ENCODE measurements at regions not wholly inside any gene's neighbourhood (a gene's known extent, or its start where the extent isn't known, plus 50 kb on each side); places are given as distances from the start of the nearest gene placed in this dataset.

DNA sequence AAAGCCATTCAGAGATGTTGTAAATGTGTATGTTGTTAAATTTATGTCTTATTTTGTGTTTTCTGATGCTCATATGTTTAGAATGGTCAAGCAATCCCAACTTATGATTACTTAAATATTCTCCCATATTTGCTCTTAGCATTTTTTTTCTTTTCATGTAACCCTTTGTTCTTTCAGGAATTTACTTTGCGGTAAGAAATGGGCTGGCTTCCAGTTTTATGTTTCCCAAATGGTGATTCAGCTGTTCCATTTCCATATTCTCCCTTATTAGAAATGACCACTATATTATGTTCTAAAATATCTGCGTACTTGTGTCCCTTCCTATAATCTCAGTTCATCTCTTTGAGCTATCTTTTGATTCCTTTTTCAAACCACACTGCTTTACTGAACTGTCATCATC, 113.7 kb downstream of the CDH26 start:
- peak; percentile 13 for DNase-seq (ENCODE audit: low read depth)
- no peak overlapping the region for H3K4me3 ChIP-seq (ENCODE audit: low read depth, low read length)
- TF ChIP-seq, protein P1, sequence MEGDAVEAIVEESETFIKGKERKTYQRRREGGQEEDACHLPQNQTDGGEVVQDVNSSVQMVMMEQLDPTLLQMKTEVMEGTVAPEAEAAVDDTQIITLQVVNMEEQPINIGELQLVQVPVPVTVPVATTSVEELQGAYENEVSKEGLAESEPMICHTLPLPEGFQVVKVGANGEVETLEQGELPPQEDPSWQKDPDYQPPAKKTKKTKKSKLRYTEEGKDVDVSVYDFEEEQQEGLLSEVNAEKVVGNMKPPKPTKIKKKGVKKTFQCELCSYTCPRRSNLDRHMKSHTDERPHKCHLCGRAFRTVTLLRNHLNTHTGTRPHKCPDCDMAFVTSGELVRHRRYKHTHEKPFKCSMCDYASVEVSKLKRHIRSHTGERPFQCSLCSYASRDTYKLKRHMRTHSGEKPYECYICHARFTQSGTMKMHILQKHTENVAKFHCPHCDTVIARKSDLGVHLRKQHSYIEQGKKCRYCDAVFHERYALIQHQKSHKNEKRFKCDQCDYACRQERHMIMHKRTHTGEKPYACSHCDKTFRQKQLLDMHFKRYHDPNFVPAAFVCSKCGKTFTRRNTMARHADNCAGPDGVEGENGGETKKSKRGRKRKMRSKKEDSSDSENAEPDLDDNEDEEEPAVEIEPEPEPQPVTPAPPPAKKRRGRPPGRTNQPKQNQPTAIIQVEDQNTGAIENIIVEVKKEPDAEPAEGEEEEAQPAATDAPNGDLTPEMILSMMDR (IDR thresholded peaks at IDR 0.05; ENCODE audit: control insufficient read depth, extremely low read depth, insufficient read depth), result no peak

DNA sequence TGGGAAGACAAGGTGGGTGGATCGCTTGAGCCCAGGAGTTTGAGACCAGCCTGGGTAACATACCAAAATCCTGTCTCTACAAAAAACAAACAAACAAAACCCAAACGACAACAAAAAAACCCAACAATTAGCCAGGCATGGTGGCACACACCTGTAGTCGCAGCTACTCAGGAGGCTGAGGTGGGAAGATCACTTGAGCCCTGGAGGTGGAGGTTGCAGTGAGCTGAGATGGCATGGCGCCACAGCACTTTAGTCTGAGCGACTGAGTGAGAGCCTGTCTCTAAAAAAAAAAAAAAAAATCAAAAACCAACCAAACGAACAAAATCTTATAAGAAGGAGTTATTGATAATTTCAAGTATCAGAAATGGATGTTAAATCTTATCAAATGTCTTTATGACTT, 114.9 kb downstream of the CDH26 start:
- H3K4me3 ChIP-seq (ENCODE audit: low read depth, low read length), result no peak overlapping the region
- no peak for DNase-seq (ENCODE audit: low read depth)
- TF ChIP-seq, protein P1 (IDR thresholded peaks at IDR 0.05; ENCODE audit: control insufficient read depth, extremely low read depth, insufficient read depth), result no peak

DNA sequence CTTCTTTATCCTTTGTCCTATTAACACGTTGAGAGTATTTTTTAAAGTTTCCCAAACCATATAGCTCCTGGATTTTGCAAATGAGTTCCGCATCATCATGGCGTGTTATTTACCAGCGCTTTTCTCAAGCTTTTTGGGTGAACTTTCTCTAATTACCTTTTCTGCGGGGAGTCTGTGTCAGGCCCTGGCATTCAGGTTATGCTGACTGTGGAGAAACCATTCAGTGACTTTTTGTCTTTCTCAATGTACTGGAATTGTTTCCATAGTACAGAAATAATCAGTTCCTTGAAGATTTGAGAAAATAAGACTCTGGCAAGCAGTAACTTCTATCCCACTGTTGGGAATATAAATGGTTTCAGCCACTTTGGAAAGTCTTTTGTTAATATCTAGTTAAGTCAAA, 115.3 kb downstream of the CDH26 start:
- no peak for DNase-seq (ENCODE audit: low read depth)
- no peak overlapping the region for H3K4me3 ChIP-seq (ENCODE audit: low read depth, low read length)
- TF ChIP-seq, protein P1 (IDR thresholded peaks at IDR 0.05; ENCODE audit: control insufficient read depth, extremely low read depth, insufficient read depth), result no peak

DNA sequence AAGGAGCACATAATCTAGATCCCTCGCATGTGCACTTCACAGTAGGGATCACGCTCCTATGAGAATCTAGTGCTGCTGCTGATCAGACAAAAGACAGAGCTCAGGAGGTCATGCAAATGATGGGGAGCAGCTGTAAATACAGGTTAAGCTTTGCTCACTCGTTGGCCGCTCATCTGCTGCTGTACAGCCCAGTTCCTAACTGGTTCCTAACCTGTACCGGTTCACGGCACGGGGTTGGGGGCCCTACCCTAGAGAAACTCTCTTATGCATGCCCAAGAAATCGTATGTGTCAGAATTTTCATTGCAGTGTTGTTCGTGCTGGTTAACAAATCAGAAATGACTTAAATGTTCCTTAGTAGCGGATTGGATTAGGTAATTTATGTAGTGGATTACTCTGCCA, 116.1 kb downstream of the CDH26 start:
- TF ChIP-seq, protein P1 (IDR thresholded peaks at IDR 0.05; ENCODE audit: control insufficient read depth, extremely low read depth, insufficient read depth), result no peak
- DNase-seq (ENCODE audit: low read depth), result no peak
- no peak overlapping the region for H3K4me3 ChIP-seq (ENCODE audit: low read depth, low read length)

DNA sequence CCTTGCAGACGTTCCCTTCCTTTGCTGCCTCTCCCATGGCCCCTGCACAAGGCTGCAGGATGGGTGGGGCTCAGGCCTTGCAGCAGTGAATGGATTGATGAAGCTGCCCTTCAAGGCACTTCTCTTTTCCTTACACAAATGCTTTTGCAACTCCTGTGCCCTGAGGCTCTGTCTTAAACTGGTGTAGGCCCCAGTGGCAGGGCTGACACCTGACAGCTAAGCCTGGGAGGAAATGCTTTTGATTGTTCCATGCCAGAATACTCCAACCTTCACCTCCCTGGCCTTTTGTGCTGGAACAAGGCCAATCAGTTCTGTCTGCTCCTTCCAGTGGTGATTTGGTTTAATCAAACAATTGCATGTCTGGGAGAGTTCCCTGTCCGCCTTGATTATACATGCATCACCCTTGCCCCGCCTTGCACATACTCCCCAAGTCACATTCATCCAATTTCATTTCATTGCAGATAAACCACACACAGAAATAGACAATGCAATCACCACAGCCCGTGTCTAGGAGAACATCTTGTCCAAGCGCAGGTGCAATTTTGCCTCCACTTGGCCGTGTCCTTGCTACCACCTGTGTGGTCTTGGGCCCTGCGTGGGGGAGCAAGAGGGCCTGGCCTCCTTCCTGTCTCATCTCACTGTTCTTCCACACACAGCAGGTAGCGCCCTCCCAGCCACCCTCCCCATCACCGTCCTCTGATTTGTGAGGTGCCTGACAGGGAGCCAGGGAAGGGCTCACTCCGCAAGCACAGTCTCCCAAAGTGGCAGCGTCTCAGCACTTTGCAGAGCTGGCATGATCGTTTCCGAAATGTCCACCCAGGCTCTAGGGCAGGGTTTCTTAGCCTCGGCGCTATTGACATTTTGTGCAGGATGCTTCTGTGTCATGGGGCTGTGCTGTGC, 120.4 kb downstream of the CDH26 start:
- TF ChIP-seq, protein P1 (IDR thresholded peaks at IDR 0.05; ENCODE audit: control insufficient read depth, extremely low read depth, insufficient read depth), result no peak
- peak; percentile 38 for DNase-seq (ENCODE audit: low read depth)
- H3K4me3 ChIP-seq (ENCODE audit: low read depth, low read length), result no peak overlapping the region

DNA sequence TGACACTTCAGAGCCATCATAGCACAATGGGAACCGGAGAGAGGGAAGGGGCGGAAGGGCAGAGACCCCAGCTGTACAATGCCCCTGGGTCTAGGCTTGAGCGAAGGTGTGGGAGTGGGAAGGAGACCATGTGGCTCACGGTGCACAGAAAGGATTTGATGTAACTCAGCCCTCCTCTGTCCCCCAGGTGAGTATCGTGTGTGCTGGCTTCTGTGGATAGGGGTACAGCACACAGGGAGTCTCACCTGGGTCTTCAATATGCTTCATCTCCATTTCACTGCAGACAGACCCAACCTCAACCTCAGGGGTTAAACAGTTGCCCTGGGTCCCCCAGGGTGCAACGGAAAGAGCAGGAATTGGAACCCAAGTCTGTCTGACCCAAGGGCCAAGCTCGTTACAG, 122.2 kb downstream of the CDH26 start:
- H3K4me3 ChIP-seq (ENCODE audit: low read depth, low read length), result no peak overlapping the region
- TF ChIP-seq, protein P1 (IDR thresholded peaks at IDR 0.05; ENCODE audit: control insufficient read depth, extremely low read depth, insufficient read depth), result no peak
- DNase-seq (ENCODE audit: low read depth), result no peak
